ENCODE measurements at regions not wholly inside any gene's neighbourhood (a gene's known extent, or its start where the extent isn't known, plus 50 kb on each side); places are given as distances from the start of the nearest gene placed in this dataset.

DNA sequence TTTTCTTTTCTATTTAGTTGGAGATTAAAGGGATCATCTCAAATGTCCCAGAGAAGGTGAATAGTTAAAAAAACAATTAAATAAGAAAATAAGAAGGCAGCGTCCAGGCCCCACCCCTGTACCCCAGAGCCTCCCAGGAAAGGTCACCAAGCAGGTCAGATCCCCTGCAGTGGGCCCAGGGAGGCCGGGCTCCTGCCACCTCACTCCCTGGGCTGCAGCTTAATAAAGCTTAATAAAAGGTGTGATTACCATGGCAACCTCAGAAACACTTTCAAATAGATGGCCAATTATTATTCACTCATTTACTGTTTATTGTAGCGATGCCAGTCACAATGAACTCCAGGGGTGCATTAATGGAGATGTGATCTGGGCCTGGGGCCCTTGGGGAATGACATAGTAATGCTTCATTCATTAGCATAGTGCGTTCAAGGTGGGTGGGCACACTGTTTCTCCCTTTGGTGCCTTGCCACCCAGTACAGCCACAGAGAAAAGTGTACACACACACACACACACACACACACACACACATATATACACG is 386.2 kb downstream of the CADM1 start:
- TF ChIP-seq, protein P1, sequence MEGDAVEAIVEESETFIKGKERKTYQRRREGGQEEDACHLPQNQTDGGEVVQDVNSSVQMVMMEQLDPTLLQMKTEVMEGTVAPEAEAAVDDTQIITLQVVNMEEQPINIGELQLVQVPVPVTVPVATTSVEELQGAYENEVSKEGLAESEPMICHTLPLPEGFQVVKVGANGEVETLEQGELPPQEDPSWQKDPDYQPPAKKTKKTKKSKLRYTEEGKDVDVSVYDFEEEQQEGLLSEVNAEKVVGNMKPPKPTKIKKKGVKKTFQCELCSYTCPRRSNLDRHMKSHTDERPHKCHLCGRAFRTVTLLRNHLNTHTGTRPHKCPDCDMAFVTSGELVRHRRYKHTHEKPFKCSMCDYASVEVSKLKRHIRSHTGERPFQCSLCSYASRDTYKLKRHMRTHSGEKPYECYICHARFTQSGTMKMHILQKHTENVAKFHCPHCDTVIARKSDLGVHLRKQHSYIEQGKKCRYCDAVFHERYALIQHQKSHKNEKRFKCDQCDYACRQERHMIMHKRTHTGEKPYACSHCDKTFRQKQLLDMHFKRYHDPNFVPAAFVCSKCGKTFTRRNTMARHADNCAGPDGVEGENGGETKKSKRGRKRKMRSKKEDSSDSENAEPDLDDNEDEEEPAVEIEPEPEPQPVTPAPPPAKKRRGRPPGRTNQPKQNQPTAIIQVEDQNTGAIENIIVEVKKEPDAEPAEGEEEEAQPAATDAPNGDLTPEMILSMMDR (IDR thresholded peaks at IDR 0.05) = no peak
- TF ChIP-seq POLR2A (IDR thresholded peaks at IDR 0.05) = no peak

Measured in testis (tissue), 2 donors.